HepG2 (cell line): ENCODE measurements at regions not wholly inside any gene's neighbourhood (a gene's known extent, or its start where the extent isn't known, plus 50 kb on each side); places are given as distances from the start of the nearest gene placed in this dataset.

Experiments
- ATAC-seq: fragments of 200-7000 bp; cut with Tn5 transposase; 3 replicates; pipeline ENCODE4 v1.9.1; 2020; ENCODE audit warnings: mild to moderate bottlenecking, moderate library complexity
- BruUV-seq: library from RNA; stranded (reverse); fragments of 400-500 nt; replicated peaks from 2 replicates; lab custom pipeline; 2021; lab: Mats Ljungman, UMichigan
- CTCF ChIA-PET: fragments of 300-600 bp; formaldehyde crosslinking; extraction: SDS; loops from one replicate; lab custom pipeline; 2021; ENCODE audit warnings: low total read pairs, inconsistent platforms, low intra/inter-chr PET ratio; lab: Yijun Ruan, JAX
- POLR2A ChIA-PET: fragments of 350-600 bp; sonication (Branson Sonifier 250); formaldehyde crosslinking; loops from one replicate; lab custom pipeline; 2020; ENCODE audit warnings: antibody characterized with exemption, inconsistent platforms; lab: Yijun Ruan, JAX
- DNase-seq: peaks from one replicate; pipeline ENCODE4 v3.0.0-alpha.2; 2015; ENCODE audit warnings: low spot score
- FAIRE-seq: peaks from 3 replicates; lab custom pipeline; 2011; peaks lifted over from hg19 to GRCh38; lab: Jason Lieb, UNC
- H2AFZ ChIP-seq: one replicate; pipeline ENCODE4 v1.6.1; 2011; ENCODE audit warnings: low read length, inconsistent platforms
- H3K27ac ChIP-seq: fragments of 300-600 bp; 3 replicates; pipeline ENCODE4 v1.8.0; 2011; ENCODE audit warnings: mixed run types, mild to moderate bottlenecking, mixed read lengths, low read length, inconsistent platforms; ENCODE audit not compliant: insufficient read depth; ENCODE audit errors: extremely low read length
- H3K27me3 ChIP-seq, 2 experiments: fragments of 200-600 bp in 1 of 2; 2 replicates in 1 of 2; 3 replicates in 1 of 2; pipeline versions ENCODE4 v1.6.0 to v1.8.0; 2011; ENCODE audit warnings: low read length in 2 of 2, mild to moderate bottlenecking in 2 of 2, moderate library complexity in 2 of 2, inconsistent platforms in 1 of 2; ENCODE audit not compliant: insufficient read depth in 2 of 2, control insufficient read depth in 1 of 2
- H3K36me3 ChIP-seq, 2 experiments: fragments of 200-600 bp in 1 of 2; replicated peaks in 1 of 2; 2 replicates in 1 of 2; 3 replicates in 1 of 2; pipeline versions ENCODE4 v1.5.1 to v1.8.0; 2011; ENCODE audit warnings: low read length in 2 of 2, inconsistent platforms in 1 of 2; ENCODE audit not compliant: insufficient read depth in 2 of 2, control insufficient read depth in 1 of 2
- H3K4me1 ChIP-seq: 2 replicates; pipeline ENCODE4 v1.5.1; 2012; ENCODE audit warnings: low read length, inconsistent platforms; ENCODE audit not compliant: insufficient read depth
- H3K4me2 ChIP-seq: 2 replicates; pipeline ENCODE4 v1.6.0; 2011; ENCODE audit warnings: low read depth, low read length, inconsistent platforms
- H3K4me3 ChIP-seq, 3 experiments: fragments of 200-600 bp in 1 of 3; sonication (generic), shearing (Covaris generic) in 1 of 3; replicated peaks in 1 of 3; 2 replicates each; pipeline ENCODE4 v1.5.1; 2011 to 2016; ENCODE audit warnings: low read length in 3 of 3, inconsistent platforms in 2 of 3, low read depth in 2 of 3, mild to moderate bottlenecking in 2 of 3, control low read depth in 1 of 3, mixed read lengths in 1 of 3; ENCODE audit not compliant: insufficient read depth in 1 of 3
- H3K79me2 ChIP-seq: one replicate; pipeline ENCODE4 v1.6.1; 2011; ENCODE audit warnings: low read length, inconsistent platforms; ENCODE audit not compliant: insufficient read depth
- H3K9ac ChIP-seq: 2 replicates; pipeline ENCODE4 v1.6.0; 2011; ENCODE audit warnings: mild to moderate bottlenecking, low read depth, low read length, inconsistent platforms; ENCODE audit not compliant: insufficient read depth
- H3K9me3 ChIP-seq: 2 replicates; pipeline ENCODE4 v1.5.1; 2012; ENCODE audit warnings: mild to moderate bottlenecking, low read length
- H4K20me1 ChIP-seq: 2 replicates; pipeline ENCODE4 v1.6.0; 2011; ENCODE audit warnings: inconsistent platforms, mild to moderate bottlenecking, low read length, moderate library complexity; ENCODE audit not compliant: insufficient read depth
- GATA4 ChIP-seq: sonication (generic); IDR thresholded peaks from 2 replicates; pipeline ENCODE4 v1.6.1; 2016; ENCODE audit warnings: antibody characterized with exemption, low read depth, borderline replicate concordance
- KLF6 ChIP-seq: IDR thresholded peaks from 2 replicates; pipeline ENCODE4 v1.8.0; 2016; ENCODE audit warnings: missing biosample characterization, missing genetic modification reagents
- MZF1 ChIP-seq: sonication (generic); formaldehyde crosslinking; IDR thresholded peaks from 2 replicates; pipeline ENCODE4 v1.8.1; 2023; ENCODE audit warnings: mild to moderate bottlenecking, missing genetic modification reagents, borderline replicate concordance
- NCOR1 ChIP-seq: fragments of 200-600 bp; sonication (generic); IDR thresholded peaks from 2 replicates; pipeline ENCODE4 v1.7.0; 2017; ENCODE audit warnings: antibody characterized with exemption, low read length, borderline replicate concordance
- NRL ChIP-seq: sonication (generic); formaldehyde crosslinking; IDR thresholded peaks from 2 replicates; pipeline ENCODE4 v1.5.0; 2020; ENCODE audit warnings: missing genetic modification reagents, mild to moderate bottlenecking, moderate library complexity, borderline replicate concordance
- PLRG1 ChIP-seq: fragments of 450-650 bp; conservative IDR thresholded peaks from 2 replicates; pipeline ENCODE4 v1.6.1; 2016
- STAG1 ChIP-seq: sonication (generic); formaldehyde crosslinking; IDR thresholded peaks from 2 replicates; pipeline ENCODE4 v1.4.0; 2020; ENCODE audit warnings: missing genetic modification reagents
- TAF1 ChIP-seq: sonication (generic); formaldehyde crosslinking; IDR thresholded peaks from 2 replicates; pipeline ENCODE4 v1.4.0; 2020; ENCODE audit warnings: missing genetic modification reagents
- WIZ ChIP-seq: sonication (generic); formaldehyde crosslinking; IDR thresholded peaks from 2 replicates; pipeline ENCODE4 v1.5.1; 2020; ENCODE audit warnings: mild to moderate bottlenecking, missing genetic modification reagents
- ZBTB7B ChIP-seq: sonication (generic); formaldehyde crosslinking; IDR thresholded peaks from 2 replicates; pipeline ENCODE4 v1.4.0; 2020; ENCODE audit warnings: missing genetic modification reagents
- ZKSCAN5 ChIP-seq: sonication (generic); formaldehyde crosslinking; IDR thresholded peaks from 2 replicates; pipeline ENCODE4 v1.5.1; 2020; ENCODE audit warnings: mild to moderate bottlenecking, missing genetic modification reagents
- ZNF562 ChIP-seq: sonication (generic); formaldehyde crosslinking; IDR thresholded peaks from 2 replicates; pipeline ENCODE4 v1.8.0; 2022; ENCODE audit warnings: missing genetic modification reagents, borderline replicate concordance
- WGBS: methylation state at CpG from one replicate; pipeline ENCODE4 v1.1.6; 2017; ENCODE audit warnings: low lambda C conversion rate; 5-methylcytosine and 5-hydroxymethylcytosine counted together
- in situ Hi-C: cut with HindIII; loops from 2 replicates; pipeline ENCODE4 v1.10.0; 2017; ENCODE audit warnings: low pct_unique_long_range_greater_than_20kb; ENCODE audit not compliant: extremely low pct_ligation_motif_present
- intact Hi-C: fragments of 100-400 bp; cut with micrococcal nuclease; formaldehyde crosslinking; loops from one replicate; pipeline ENCODE4 v1.10.0; 2022; ENCODE audit not compliant: unreplicated experiment
- TF ChIP-seq, protein P1 (sequence below): sonication (generic); formaldehyde crosslinking; IDR thresholded peaks from 2 replicates; pipeline ENCODE4 v1.4.0; 2020; ENCODE audit warnings: mild to moderate bottlenecking, missing genetic modification reagents
- TF ChIP-seq, protein P2 (sequence below): IDR thresholded peaks from 2 replicates; pipeline ENCODE4 v1.6.1; 2012; ENCODE audit warnings: low read length, improper control_type of control experiment

DNA sequence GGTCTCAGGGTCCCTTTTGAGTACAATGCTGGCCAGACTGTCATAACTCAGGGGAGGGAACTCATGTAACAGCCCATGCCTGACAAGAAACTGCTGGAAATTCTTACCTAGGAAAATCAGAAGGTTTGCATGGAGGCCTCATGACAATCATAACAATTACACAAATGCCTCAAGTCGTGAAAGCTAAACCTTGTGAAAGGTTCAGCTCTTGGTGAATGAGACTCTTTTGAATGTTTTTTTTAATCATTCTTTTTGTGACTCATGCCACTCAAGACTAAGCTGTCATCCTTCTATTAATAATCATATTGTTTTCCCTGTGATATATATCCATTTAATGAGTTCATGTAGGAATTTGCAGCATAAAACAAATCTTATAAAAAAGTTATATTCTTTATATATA is 61.4 kb upstream of the LEKR1 start:
- POLR2A ChIA-PET, result no interaction called here
- ATAC-seq, result no peak
- intact Hi-C loops, result no loop called here

DNA sequence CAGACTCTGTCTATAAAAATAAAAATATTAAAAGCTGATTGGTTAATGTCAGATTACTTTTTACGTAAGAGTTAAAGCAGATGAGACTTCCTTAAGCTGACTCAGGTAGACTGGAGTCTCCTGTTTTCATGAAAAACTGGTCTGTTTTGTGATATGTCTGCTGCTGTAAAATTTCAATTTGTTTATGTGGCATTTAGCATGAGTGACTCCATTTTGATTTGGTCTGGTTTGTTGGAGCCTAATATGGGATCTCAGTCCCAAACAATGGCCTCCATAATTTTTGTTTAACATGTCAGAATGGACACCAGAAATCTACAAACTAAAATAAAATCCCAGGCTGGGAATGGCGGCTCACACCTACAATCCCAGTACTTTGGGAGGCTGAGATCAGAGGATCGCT is 57.8 kb upstream of the LEKR1 start:
- 53% methylated on average over 3 of the region's 3 CpGs for WGBS
- FAIRE-seq, result no peak
- TF ChIP-seq NRL (no peak), ZNF562 (CRISPR knock-in tag) (no peak), GATA4 (no peak), PLRG1 (no peak), NCOR1 (no peak), TAF1 (CRISPR knock-in tag) (no peak), MZF1 (CRISPR knock-in tag) (no peak), WIZ (CRISPR knock-in tag) (no peak), ZBTB7B (CRISPR knock-in tag) (no peak)
- TF ChIP-seq, protein P1, sequence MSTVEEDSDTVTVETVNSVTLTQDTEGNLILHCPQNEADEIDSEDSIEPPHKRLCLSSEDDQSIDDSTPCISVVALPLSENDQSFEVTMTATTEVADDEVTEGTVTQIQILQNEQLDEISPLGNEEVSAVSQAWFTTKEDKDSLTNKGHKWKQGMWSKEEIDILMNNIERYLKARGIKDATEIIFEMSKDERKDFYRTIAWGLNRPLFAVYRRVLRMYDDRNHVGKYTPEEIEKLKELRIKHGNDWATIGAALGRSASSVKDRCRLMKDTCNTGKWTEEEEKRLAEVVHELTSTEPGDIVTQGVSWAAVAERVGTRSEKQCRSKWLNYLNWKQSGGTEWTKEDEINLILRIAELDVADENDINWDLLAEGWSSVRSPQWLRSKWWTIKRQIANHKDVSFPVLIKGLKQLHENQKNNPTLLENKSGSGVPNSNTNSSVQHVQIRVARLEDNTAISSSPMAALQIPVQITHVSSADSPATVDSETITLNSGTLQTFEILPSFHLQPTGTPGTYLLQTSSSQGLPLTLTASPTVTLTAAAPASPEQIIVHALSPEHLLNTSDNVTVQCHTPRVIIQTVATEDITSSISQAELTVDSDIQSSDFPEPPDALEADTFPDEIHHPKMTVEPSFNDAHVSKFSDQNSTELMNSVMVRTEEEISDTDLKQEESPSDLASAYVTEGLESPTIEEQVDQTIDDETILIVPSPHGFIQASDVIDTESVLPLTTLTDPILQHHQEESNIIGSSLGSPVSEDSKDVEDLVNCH (CRISPR knock-in tag), result no peak

More for the DNA sequence above, 61.4 kb upstream of the LEKR1 start:
- TF ChIP-seq ZKSCAN5 (CRISPR knock-in tag), result no peak
- TF ChIP-seq STAG1 (CRISPR knock-in tag), result no peak
- TF ChIP-seq KLF6 (CRISPR knock-in tag), result no peak
- TF ChIP-seq, protein P2, sequence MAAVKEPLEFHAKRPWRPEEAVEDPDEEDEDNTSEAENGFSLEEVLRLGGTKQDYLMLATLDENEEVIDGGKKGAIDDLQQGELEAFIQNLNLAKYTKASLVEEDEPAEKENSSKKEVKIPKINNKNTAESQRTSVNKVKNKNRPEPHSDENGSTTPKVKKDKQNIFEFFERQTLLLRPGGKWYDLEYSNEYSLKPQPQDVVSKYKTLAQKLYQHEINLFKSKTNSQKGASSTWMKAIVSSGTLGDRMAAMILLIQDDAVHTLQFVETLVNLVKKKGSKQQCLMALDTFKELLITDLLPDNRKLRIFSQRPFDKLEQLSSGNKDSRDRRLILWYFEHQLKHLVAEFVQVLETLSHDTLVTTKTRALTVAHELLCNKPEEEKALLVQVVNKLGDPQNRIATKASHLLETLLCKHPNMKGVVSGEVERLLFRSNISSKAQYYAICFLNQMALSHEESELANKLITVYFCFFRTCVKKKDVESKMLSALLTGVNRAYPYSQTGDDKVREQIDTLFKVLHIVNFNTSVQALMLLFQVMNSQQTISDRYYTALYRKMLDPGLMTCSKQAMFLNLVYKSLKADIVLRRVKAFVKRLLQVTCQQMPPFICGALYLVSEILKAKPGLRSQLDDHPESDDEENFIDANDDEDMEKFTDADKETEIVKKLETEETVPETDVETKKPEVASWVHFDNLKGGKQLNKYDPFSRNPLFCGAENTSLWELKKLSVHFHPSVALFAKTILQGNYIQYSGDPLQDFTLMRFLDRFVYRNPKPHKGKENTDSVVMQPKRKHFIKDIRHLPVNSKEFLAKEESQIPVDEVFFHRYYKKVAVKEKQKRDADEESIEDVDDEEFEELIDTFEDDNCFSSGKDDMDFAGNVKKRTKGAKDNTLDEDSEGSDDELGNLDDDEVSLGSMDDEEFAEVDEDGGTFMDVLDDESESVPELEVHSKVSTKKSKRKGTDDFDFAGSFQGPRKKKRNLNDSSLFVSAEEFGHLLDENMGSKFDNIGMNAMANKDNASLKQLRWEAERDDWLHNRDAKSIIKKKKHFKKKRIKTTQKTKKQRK, result no peak
- Histone ChIP-seq H2AFZ (no peak overlapping the region), H3K9me3 (no peaks in the 10 kb centered on the region; the same call in 1 of the 2 replicates), H3K27me3 (no peaks in the 10 kb centered on the region), H3K4me2 (no peak overlapping the region), H4K20me1 (no peaks in the 10 kb centered on the region), H3K36me3 (no peaks in the 10 kb centered on the region), H3K9ac (no peak overlapping the region), H3K4me3 (no peak overlapping the region), H3K27ac (no peak overlapping the region), H3K79me2 (no peaks in the 10 kb centered on the region), H3K4me1 (no peaks in the 10 kb centered on the region)
- in situ Hi-C loops, result no loop called here
- 0% methylated on average over 1 of the region's 1 CpG for WGBS
- no peak for FAIRE-seq
- BruUV-seq, result no TSS peak
- CTCF ChIA-PET, result no interaction called here
- no peak for DNase-seq

More for the DNA sequence above, 57.8 kb upstream of the LEKR1 start:
- ChIA-PET CTCF (no interaction called here), POLR2A (no interaction called here)
- H3K27me3 ChIP-seq, result no peaks in the 10 kb centered on the region
- intact Hi-C loops (no loop called here), in situ Hi-C loops (no loop called here)
- no peaks in the 10 kb centered on the region for H3K9me3 ChIP-seq
- H3K9ac ChIP-seq, result no peak overlapping the region
- no peak overlapping the region for H3K4me3 ChIP-seq
- no peaks in the 10 kb centered on the region for H4K20me1 ChIP-seq
- H3K36me3 ChIP-seq, result no peaks in the 10 kb centered on the region
- H3K27ac ChIP-seq, result no peak overlapping the region
- H3K4me1 ChIP-seq, result no peaks in the 10 kb centered on the region
- H2AFZ ChIP-seq, result no peak overlapping the region
- no TSS peak for BruUV-seq
- no peak overlapping the region for H3K4me2 ChIP-seq
- H3K79me2 ChIP-seq, result no peaks in the 10 kb centered on the region
- DNase-seq (no peak), ATAC-seq (no peak)
